Erythroblast (primary cell): ENCODE measurements at regions not wholly inside any gene's neighbourhood (a gene's known extent, or its start where the extent isn't known, plus 50 kb on each side); places are given as distances from the start of the nearest gene placed in this dataset.

Source experiments
- GATA1 ChIP-seq: IDR thresholded peaks from 2 replicates; pipeline ENCODE4 v1.6.1; 2011; ENCODE audit warnings: low read depth, mild to moderate bottlenecking, control low read depth, low read length, moderate library complexity
- POLR2A ChIP-seq: IDR thresholded peaks from 2 replicates; pipeline ENCODE4 v1.6.1; 2011; ENCODE audit warnings: mild to moderate bottlenecking, low read length

DNA sequence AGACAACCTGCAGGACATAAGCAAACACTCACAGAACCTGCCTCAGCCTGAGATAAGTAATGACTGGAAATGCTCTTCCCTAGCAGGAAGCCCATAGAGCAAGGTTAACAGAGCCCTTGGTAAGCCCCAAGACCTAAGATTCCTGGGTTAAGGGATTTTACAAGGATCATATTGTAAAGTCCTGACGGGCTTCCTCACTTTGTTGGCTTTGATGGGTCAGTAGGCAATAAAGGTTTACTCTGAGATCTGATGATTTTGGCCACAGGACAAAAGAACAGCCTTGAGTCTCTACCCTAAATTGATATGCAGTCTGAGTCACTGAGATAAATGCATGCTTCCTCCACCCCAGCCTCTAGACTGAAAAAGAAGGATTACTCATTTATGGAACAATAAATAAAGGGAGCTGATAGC lies 270.8 kb downstream of the HTR7 start:
- TF ChIP-seq POLR2A (no peak), GATA1 (no peak)
